ENCODE measurements at regions not wholly inside any gene's neighbourhood (a gene's known extent, or its start where the extent isn't known, plus 50 kb on each side); places are given as distances from the start of the nearest gene placed in this dataset.
A peak's percentile ranks its signal among the peaks of the same experiment; 100 is the strongest.

DNA sequence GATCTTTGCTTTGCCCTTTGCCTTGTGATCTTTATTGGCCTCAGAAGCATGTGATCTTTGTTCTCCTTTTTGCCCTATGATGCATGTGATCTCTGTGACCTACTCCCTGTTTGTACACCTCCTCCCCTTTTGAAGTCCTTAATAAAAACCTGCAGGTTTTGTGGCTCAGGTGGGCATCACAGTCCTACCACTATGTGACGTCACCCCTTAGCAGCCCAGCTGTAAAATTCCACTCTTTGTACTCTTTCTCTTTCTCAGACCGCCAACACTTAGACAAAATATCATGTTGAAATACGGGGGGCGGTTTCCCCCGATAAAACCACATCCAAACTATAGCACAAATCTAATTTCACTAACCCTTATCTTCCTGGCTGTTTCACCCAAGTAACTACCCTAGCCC is 76.7 kb upstream of the RAPGEF4 start:
- DNase-seq (ENCODE audit: low spot score), result no peak

DNA sequence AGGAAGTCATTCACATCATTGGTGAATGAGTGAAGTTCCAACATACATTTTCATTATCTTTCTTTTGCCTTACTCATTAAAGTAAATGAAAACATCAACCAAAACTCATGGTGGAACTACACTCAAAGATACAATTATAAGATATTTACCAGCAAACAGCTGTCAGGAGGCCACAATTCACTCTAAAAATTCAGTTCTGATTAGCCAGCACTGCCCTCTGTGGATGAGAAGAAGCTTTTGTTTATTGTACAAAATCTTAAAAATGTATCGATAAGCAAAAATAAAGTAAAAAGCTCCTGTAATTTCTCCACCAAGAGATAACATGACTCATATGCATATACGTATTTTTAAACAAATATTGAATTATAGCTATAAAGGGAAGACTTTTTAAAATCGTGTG is 73.5 kb upstream of the RAPGEF4 start:
- DNase-seq (ENCODE audit: low spot score), result no peak

DNA sequence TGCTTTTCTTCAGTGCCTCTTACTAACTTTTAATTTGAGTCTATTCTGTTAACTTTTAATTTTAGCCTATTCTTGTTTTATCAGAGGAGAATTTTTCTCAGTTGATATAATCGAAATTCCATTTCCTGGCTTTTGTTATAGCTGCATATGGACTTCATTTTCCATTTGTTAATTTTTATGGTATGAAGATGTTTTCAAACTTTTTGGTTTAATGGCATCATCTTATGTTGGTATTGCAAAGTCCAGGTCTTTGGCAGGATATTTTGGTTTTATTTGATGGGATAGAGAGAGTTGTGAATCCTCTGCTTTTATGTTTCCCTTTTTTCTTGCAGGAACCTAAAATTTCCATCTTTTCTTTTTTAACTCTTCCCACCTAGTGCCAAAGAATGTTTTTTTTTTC is 70.9 kb upstream of the RAPGEF4 start:
- no peak for DNase-seq (ENCODE audit: low spot score)

DNA sequence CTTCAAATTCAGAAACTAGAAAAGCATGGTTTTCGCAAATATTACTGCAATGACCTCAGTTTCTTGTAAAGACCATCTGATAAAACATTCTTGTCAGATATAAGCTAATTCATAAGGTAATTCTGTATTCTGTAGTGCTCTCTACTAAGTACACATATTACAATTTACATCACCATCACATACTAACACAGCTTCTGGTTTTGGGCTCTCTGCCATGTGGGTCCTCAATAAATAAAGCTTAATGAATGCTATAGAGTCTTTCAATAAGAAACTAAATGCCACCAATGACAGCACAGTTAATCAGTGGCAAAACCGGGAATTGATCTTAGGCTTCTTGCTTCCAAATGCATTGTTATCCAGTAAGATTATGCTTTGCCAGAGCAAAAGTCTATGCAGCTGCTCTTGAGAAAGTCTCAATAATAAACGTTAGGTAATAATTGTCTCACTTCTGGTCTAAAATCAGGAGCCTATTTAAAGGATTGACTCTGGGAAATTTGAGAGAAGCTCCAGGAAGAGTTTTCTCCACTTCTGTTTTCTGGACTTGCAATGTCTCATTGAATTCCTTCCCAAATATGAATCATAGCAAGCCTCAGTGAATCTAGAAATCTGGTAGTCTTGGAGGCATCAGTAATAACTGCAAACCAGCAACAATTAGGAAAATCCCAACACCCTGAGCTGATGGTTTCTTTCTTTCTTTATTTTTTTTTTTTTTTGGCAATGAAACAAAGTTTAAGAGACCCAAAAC is 67.9 kb upstream of the RAPGEF4 start:
- DNase-seq (ENCODE audit: low spot score), result no peak

DNA sequence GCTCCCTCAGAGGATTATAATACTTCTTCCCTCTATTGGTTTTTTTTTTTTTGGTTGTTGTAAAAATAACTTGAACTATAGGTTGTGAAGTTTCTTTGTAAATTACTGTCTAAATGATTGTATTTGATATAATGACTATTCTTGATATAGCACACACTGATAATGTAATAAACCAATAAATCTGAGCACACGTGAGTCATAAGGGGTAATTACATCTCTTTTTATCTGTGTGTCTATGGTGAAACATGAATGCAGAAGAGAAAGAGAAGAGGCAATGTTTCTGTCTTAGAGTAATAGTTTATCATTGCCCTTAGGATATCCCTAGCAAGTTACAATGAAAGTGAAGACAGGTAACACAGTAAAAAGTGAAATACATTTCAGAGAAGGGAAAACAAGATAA is 64.1 kb upstream of the RAPGEF4 start:
- DNase-seq (ENCODE audit: low spot score), result no peak

DNA sequence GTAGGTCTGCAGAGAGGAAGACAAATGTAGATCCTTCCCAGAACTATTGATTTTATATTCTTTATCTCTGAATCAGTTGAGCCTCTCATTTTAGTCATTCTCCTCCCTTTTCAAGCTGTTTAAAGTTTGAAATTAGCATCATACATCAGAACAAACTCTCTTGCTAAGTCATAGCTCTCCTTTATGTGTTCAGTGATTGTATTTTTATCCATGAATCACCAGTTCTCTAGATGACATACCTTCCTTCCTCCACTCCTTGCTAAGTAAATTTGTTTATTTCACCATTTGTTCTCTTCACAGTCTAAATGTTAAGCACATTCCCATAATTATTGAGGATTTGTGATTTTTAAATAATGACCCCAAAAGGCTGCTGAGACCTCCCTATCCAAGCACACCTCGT is 63.5 kb upstream of the RAPGEF4 start:
- DNase-seq (ENCODE audit: low spot score), result no peak

DNA sequence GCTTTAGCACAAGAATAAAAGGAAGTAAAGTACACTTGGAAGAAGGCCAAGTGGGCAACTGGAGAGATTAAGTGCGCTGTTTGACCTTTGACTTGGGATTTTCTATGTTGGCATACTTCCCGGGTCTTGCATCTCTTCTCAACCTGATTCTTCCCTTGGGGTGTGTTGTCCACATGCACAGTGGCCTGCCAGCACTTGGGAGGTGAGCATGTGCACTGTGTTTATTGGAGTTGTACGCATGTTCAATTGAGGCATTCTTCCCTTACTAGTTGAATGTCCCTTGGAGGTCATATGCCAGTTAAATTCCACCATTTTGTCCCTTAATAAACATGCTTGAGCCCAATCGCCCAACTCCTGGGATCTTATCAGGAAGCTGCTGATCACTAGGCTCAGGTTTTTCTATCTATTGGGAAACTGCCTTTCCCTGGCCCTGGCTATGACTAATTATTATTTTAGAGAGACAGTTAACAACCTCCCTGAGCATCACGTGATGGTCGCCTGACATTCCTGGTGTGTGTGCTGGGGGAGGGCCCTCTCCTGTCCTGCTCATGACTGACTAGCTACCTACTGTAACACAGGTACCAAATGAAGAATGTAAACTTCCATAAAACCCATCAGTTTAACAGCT is 62.5 kb upstream of the RAPGEF4 start:
- DNase-seq (ENCODE audit: low spot score), result no peak

DNA sequence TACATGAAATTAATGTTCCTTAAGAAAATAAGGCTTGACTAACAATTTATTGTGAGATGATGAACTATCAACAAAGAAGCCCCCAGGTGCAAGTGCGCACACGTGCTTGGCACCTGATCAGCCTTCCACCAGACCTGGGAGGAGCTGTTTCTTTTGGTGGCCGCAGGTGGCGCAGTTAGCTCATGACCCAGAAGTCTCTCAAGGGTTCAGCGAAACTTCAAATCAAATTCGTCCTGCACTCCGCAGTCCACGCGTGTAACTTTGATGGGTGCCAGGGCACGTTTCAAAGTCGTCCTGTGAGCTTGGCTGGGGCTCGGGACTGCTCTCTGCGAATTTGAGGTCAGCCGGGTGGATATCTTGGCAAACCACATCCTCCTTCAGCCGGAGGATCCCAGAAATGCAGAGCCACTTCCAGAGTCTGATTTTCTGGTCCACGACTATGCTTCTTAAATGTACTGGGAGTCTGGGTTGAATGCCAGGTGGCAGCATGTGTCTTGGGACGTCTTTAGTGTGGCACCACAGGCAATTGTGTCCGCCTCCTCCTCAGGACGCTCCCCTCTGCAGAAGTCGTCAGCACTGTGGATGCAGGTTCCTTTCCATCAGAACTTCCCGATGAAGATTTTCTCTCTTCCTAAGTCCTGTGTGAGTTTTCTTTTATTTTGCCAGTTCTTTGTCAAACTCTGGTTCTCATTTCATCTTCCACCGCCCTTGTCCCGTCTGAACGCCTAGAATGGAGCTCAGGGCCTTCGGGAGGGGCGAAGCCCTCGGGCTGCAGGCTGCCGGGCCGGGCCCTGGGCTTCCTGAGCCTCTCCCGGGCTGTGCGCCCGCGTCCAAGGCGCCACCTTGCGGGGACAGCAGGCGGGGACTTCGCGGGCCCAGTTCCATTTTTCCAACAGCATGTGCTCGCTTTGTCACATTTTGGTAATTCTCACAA is 61.3 kb upstream of the RAPGEF4 start:
- DNase-seq (ENCODE audit: low spot score), result peak; percentile 79

DNA sequence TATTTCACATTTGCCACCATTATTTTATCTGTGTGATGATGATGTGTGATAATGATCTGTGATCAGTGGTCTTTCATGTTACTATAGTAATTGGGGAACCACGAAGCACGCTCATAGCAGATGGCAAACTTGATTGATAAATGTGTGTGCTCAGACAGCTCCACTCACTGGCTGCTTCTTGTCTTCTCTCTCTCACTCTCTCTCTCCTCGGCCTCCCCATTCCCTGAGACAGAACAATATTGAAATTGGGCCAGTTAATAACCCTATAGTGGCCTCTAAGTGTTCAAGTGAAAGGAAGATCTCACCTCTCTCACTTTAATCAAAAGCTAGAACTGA is 60.7 kb upstream of the RAPGEF4 start:
- DNase-seq (ENCODE audit: low spot score), result no peak

DNA sequence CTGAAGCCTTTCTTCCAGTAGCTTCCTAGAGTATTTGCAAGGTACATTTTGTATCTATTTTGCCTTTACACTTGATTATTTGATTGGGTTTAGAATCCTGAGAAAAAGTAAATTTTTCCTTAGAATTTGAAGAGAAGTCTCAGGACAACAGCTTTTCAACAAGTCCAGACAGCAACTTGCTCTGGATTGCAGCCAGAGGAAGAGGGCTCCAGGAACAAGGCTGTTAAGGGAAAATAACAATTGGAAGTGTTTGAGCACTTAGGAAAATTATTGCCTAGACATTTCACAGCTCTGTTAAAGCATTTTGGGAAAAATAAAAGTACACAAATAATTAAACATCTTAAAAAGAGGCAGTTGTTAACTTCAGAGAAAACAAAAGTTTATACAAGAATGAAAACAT is 58.3 kb upstream of the RAPGEF4 start:
- no peak for DNase-seq (ENCODE audit: low spot score)

DNA sequence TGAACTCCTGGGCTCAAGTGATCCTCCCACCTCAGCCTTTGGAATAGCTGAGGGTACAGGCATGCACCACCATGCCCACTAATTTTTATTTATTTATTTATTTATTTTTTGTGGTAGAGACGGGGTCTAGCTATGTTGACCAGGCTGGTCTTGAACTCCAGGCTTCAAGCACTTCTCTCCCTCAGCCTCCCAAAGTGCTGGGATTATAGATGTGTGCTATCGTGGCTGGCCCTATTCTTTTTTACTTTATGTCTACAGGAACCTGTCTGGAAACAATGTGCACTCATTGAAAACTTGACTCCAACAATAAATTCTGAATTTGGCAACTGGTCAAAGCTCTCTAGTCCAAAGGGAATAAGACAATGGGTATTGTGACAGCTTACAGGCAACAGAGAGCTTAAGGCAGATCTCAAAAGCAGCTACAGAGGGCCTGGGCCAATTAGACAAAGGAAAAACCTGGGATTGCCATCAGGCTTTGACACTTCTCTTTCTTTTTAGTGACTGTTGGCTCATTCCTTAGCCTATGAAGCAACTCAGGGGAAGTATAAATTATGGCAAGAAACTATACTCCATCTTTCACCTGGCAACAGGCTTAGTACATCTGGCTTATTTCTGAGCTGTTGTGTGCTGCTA is 55.1 kb upstream of the RAPGEF4 start:
- no peak for DNase-seq (ENCODE audit: low spot score)

DNA sequence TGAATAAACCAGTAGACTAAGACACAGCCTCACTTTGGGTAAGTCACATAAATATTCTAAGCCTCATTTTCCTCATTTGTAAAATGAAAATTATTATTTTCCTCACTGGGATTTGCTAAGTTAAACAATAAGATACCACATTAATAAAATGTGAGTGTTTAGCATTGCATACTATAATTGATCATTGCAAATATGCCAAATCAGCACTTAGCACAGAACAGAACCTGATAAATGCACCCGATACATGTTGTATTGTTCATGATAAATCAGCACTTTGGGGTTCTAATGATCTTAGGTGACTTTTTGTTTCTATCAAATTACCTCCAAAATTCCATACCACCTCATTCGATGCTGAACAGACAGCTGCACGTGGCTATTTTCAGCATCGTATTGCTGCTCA is 50.2 kb upstream of the RAPGEF4 start:
- no peak for DNase-seq (ENCODE audit: low spot score)
